Keratinocyte (primary cell): ENCODE measurements at regions not wholly inside any gene's neighbourhood (a gene's known extent, or its start where the extent isn't known, plus 50 kb on each side); places are given as distances from the start of the nearest gene placed in this dataset.

ENCODE experiments used
- DNase-seq: peaks from one replicate; pipeline ENCODE4 v3.0.0-alpha.2; 2011; ENCODE audit warnings: low read depth, missing footprints, low spot score
- FAIRE-seq: peaks from 2 replicates; lab custom pipeline; 2011; peaks lifted over from hg19 to GRCh38; lab: Jason Lieb, UNC
- H2AFZ ChIP-seq: 2 replicates; pipeline ENCODE4 v1.6.0; 2012; ENCODE audit warnings: low read length, control low read depth, inconsistent platforms; ENCODE audit not compliant: control insufficient read depth
- H3K27ac ChIP-seq: 2 replicates; pipeline ENCODE4 v1.5.1; 2011; ENCODE audit warnings: low read length; ENCODE audit not compliant: control insufficient read depth, insufficient read depth
- H3K27me3 ChIP-seq: 3 replicates; pipeline ENCODE4 v1.6.0; 2011; ENCODE audit warnings: low read length; ENCODE audit not compliant: control insufficient read depth, insufficient read depth; ENCODE audit errors: extremely low read depth
- H3K36me3 ChIP-seq, 2 experiments: 2 replicates in 1 of 2; 3 replicates in 1 of 2; pipeline ENCODE4 v1.5.1; 2011; ENCODE audit warnings: low read length in 2 of 2, mild to moderate bottlenecking in 1 of 2; ENCODE audit not compliant: control insufficient read depth in 2 of 2, insufficient read depth in 2 of 2; ENCODE audit errors: extremely low read depth in 1 of 2
- H3K4me1 ChIP-seq: 3 replicates; pipeline ENCODE4 v1.5.1; 2011; ENCODE audit warnings: low read length; ENCODE audit not compliant: control insufficient read depth, insufficient read depth; ENCODE audit errors: extremely low read depth
- H3K4me2 ChIP-seq: 3 replicates; pipeline ENCODE4 v1.6.0; 2011; ENCODE audit warnings: low read depth, low read length; ENCODE audit not compliant: control insufficient read depth, insufficient read depth; ENCODE audit errors: extremely low read depth
- H3K4me3 ChIP-seq, 3 experiments: fragments of 200-600 bp in 1 of 3; sonication (generic) in 1 of 3; 2 replicates in 2 of 3; 3 replicates in 1 of 3; pipeline ENCODE4 v1.5.1; 2011 to 2016; ENCODE audit warnings: low read length in 3 of 3, mild to moderate bottlenecking in 3 of 3, control low read depth in 2 of 3, inconsistent platforms in 1 of 3, low read depth in 1 of 3, mixed read lengths in 1 of 3, mixed run types in 1 of 3, moderate library complexity in 1 of 3; ENCODE audit not compliant: control insufficient read depth in 2 of 3, insufficient read depth in 2 of 3; ENCODE audit errors: extremely low read depth in 1 of 3
- H3K79me2 ChIP-seq: 2 replicates; pipeline ENCODE4 v1.6.0; 2012; ENCODE audit warnings: low read length; ENCODE audit not compliant: control insufficient read depth, insufficient read depth
- H3K9ac ChIP-seq: 3 replicates; pipeline ENCODE4 v1.6.0; 2011; ENCODE audit warnings: low read length; ENCODE audit not compliant: control insufficient read depth, insufficient read depth; ENCODE audit errors: extremely low read depth
- H3K9me1 ChIP-seq: 3 replicates; pipeline ENCODE4 v1.6.0; 2011; ENCODE audit warnings: low read length; ENCODE audit not compliant: control insufficient read depth, insufficient read depth; ENCODE audit errors: extremely low read depth
- H3K9me3 ChIP-seq: 2 replicates; pipeline ENCODE4 v1.5.1; 2012; ENCODE audit warnings: low read depth, low read length; ENCODE audit not compliant: control insufficient read depth
- H4K20me1 ChIP-seq: 3 replicates; pipeline ENCODE4 v1.6.0; 2011; ENCODE audit warnings: low read length; ENCODE audit not compliant: control insufficient read depth, insufficient read depth; ENCODE audit errors: extremely low read depth
- EZH2 ChIP-seq: IDR thresholded peaks from one replicate; pipeline ENCODE4 v1.6.1; 2012; ENCODE audit warnings: inconsistent platforms, mild to moderate bottlenecking, low read length, moderate library complexity
- dilution Hi-C: fragments of 300-500 bp; cut with MboI; formaldehyde crosslinking; loops from one replicate; pipeline ENCODE4 v1.7.0; 2020; ENCODE audit warnings: low sequenced_read_pairs; ENCODE audit not compliant: extremely low pct_ligation_motif_present
- small RNA-seq, 3 experiments: library from RNA; depleted of rRNA; stranded (forward); fragments of <200 nt; gene quantifications; one replicate each; pipeline ENCODE3, GENCODE V24; 2012; ENCODE audit warnings: low read depth in 3 of 3, low replicate concordance in 1 of 3; ENCODE audit not compliant: insufficient read length in 3 of 3

GRCh38 chr2:225725726-225726125 lies 326.2 kb downstream of the NYAP2 start:
- DNase-seq: no peak
- dilution Hi-C loops: no loop called here
- no peak overlapping the region for H3K4me3 ChIP-seq
- H2AFZ ChIP-seq: no peak overlapping the region
- H3K4me2 ChIP-seq: no peak overlapping the region
- no peaks in the 10 kb centered on the region for H3K27me3 ChIP-seq
- H3K79me2 ChIP-seq: no peaks in the 10 kb centered on the region
- no peaks in the 10 kb centered on the region for H4K20me1 ChIP-seq
- peak; percentile 17 for FAIRE-seq
- no peak overlapping the region for H3K27ac ChIP-seq
- no peak overlapping the region for H3K9ac ChIP-seq
- H3K4me1 ChIP-seq: no peaks in the 10 kb centered on the region
- H3K9me1 ChIP-seq: no peaks in the 10 kb centered on the region
- TF ChIP-seq EZH2: no peak
- H3K9me3 ChIP-seq: no peaks in the 10 kb centered on the region
- no peaks in the 10 kb centered on the region for H3K36me3 ChIP-seq

Small RNA genes in the stretch of these regions (small RNA-seq; reads per million reads assigned to genes)
- 0 reads per million in 3 experiments for gene AC068138.1
- 0.67 to 15.3 (median 10.3) reads per million in 3 experiments for gene MIR5702
